ENCODE measurements at regions not wholly inside any gene's neighbourhood (a gene's known extent, or its start where the extent isn't known, plus 50 kb on each side); places are given as distances from the start of the nearest gene placed in this dataset.

- WGBS (ENCODE audit: insufficient coverage) = 83% methylated on average over 2 of the region's 4 CpGs
- no peaks in the 10 kb centered on the region for H3K4me1 ChIP-seq (ENCODE audit: control insufficient read depth, insufficient read depth, low read length)
- no peaks in the 10 kb centered on the region for H3K27me3 ChIP-seq (ENCODE audit: control insufficient read depth, insufficient read depth, low read length)
- no peak overlapping the region for H3K4me3 ChIP-seq (ENCODE audit: low read depth, low read length)
- no peaks in the 10 kb centered on the region for H3K36me3 ChIP-seq (ENCODE audit: control insufficient read depth, insufficient read depth, low read length)
- DNase-seq (ENCODE audit: low read depth in 4 of 6, low spot score in 6 of 6) = no peak
- H3K27ac ChIP-seq (ENCODE audit: low read depth, low read length) = no peak overlapping the region
- no peaks in the 10 kb centered on the region for H3K9me3 ChIP-seq (ENCODE audit: control insufficient read depth, insufficient read depth, low read length)
These were observed 98.5 kb upstream of the FHIT start for GRCh38 chr3:61349717-61350116.

- Histone ChIP-seq H3K36me3 (ENCODE audit: control insufficient read depth, insufficient read depth, low read length) (no peaks in the 10 kb centered on the region), H3K4me1 (ENCODE audit: control insufficient read depth, insufficient read depth, low read length) (no peaks in the 10 kb centered on the region), H3K4me3 (ENCODE audit: low read depth, low read length) (no peak overlapping the region), H3K27me3 (ENCODE audit: control insufficient read depth, insufficient read depth, low read length) (no peaks in the 10 kb centered on the region), H3K27ac (ENCODE audit: low read depth, low read length) (no peak overlapping the region), H3K9me3 (ENCODE audit: control insufficient read depth, insufficient read depth, low read length) (no peaks in the 10 kb centered on the region)
- DNase-seq (ENCODE audit: low read depth in 4 of 6, low spot score in 6 of 6) = no peak
- WGBS (ENCODE audit: insufficient coverage) = 96% methylated on average over 4 of the region's 6 CpGs
These were observed 99.6 kb upstream of the FHIT start for GRCh38 chr3:61350782-61351309.

GRCh38 chr3:61352306-61352705, 101.1 kb upstream of the FHIT start:
- no peaks in the 10 kb centered on the region for H3K9me3 ChIP-seq (ENCODE audit: control insufficient read depth, insufficient read depth, low read length)
- no peaks in the 10 kb centered on the region for H3K27me3 ChIP-seq (ENCODE audit: control insufficient read depth, insufficient read depth, low read length)
- H3K36me3 ChIP-seq (ENCODE audit: control insufficient read depth, insufficient read depth, low read length) = no peaks in the 10 kb centered on the region
- no peak overlapping the region for H3K4me3 ChIP-seq (ENCODE audit: low read depth, low read length)
- WGBS (ENCODE audit: insufficient coverage) = no CpG with 5 or more reads among the region's 1 CpG
- H3K27ac ChIP-seq (ENCODE audit: low read depth, low read length) = no peak overlapping the region
- DNase-seq (ENCODE audit: low read depth in 4 of 6, low spot score in 6 of 6) = peak in 1 of 6 donors; percentile 68
- H3K4me1 ChIP-seq (ENCODE audit: control insufficient read depth, insufficient read depth, low read length) = peaks cover 4% of the 10 kb centered on the region

GRCh38 chr3:61353382-61353781, 102.1 kb upstream of the FHIT start:
- WGBS (ENCODE audit: insufficient coverage) = 50% methylated on average over 1 of the region's 1 CpG
- H3K4me3 ChIP-seq (ENCODE audit: low read depth, low read length) = no peak overlapping the region
- H3K4me1 ChIP-seq (ENCODE audit: control insufficient read depth, insufficient read depth, low read length) = peaks cover 4% of the 10 kb centered on the region
- H3K36me3 ChIP-seq (ENCODE audit: control insufficient read depth, insufficient read depth, low read length) = no peaks in the 10 kb centered on the region
- H3K27ac ChIP-seq (ENCODE audit: low read depth, low read length) = no peak overlapping the region
- peak in 1 of 6 donors; percentile 53 for DNase-seq (ENCODE audit: low read depth in 4 of 6, low spot score in 6 of 6)
- H3K9me3 ChIP-seq (ENCODE audit: control insufficient read depth, insufficient read depth, low read length) = no peaks in the 10 kb centered on the region
- H3K27me3 ChIP-seq (ENCODE audit: control insufficient read depth, insufficient read depth, low read length) = no peaks in the 10 kb centered on the region

- WGBS (ENCODE audit: insufficient coverage) = no CpG with 5 or more reads among the region's 5 CpGs
- no peaks in the 10 kb centered on the region for H3K9me3 ChIP-seq (ENCODE audit: control insufficient read depth, insufficient read depth, low read length)
These were observed 103.4 kb upstream of the FHIT start for GRCh38 chr3:61354604-61355003.

GRCh38 chr3:61356685-61357084, 105.4 kb upstream of the FHIT start:
- H3K27ac ChIP-seq (ENCODE audit: low read depth, low read length) = no peak overlapping the region
- WGBS (ENCODE audit: insufficient coverage) = no CpG with 5 or more reads among the region's 1 CpG
- H3K27me3 ChIP-seq (ENCODE audit: control insufficient read depth, insufficient read depth, low read length) = no peaks in the 10 kb centered on the region
- no peaks in the 10 kb centered on the region for H3K36me3 ChIP-seq (ENCODE audit: control insufficient read depth, insufficient read depth, low read length)
- H3K9me3 ChIP-seq (ENCODE audit: control insufficient read depth, insufficient read depth, low read length) = no peaks in the 10 kb centered on the region
- no peak overlapping the region for H3K4me3 ChIP-seq (ENCODE audit: low read depth, low read length)
- DNase-seq (ENCODE audit: low read depth in 4 of 6, low spot score in 6 of 6) = peak in 1 of 6 donors; percentile 40
- peaks cover 4% of the 10 kb centered on the region for H3K4me1 ChIP-seq (ENCODE audit: control insufficient read depth, insufficient read depth, low read length)

More at GRCh38 chr3:61354604-61355003, 103.4 kb upstream of the FHIT start:
- no peak for DNase-seq (ENCODE audit: low read depth in 4 of 6, low spot score in 6 of 6)
- Histone ChIP-seq H3K4me3 (ENCODE audit: low read depth, low read length) (no peak overlapping the region), H3K27ac (ENCODE audit: low read depth, low read length) (no peak overlapping the region), H3K27me3 (ENCODE audit: control insufficient read depth, insufficient read depth, low read length) (no peaks in the 10 kb centered on the region), H3K4me1 (ENCODE audit: control insufficient read depth, insufficient read depth, low read length) (peaks cover 4% of the 10 kb centered on the region), H3K36me3 (ENCODE audit: control insufficient read depth, insufficient read depth, low read length) (no peaks in the 10 kb centered on the region)

GRCh38 chr3:61357902-61358301, 106.7 kb upstream of the FHIT start:
- peaks cover 4% of the 10 kb centered on the region for H3K4me1 ChIP-seq (ENCODE audit: control insufficient read depth, insufficient read depth, low read length)
- no CpG with 5 or more reads among the region's 1 CpG for WGBS (ENCODE audit: insufficient coverage)
- DNase-seq (ENCODE audit: low read depth in 4 of 6, low spot score in 6 of 6) = no peak
- no peaks in the 10 kb centered on the region for H3K9me3 ChIP-seq (ENCODE audit: control insufficient read depth, insufficient read depth, low read length)
- H3K36me3 ChIP-seq (ENCODE audit: control insufficient read depth, insufficient read depth, low read length) = no peaks in the 10 kb centered on the region
- H3K27ac ChIP-seq (ENCODE audit: low read depth, low read length) = no peak overlapping the region
- H3K27me3 ChIP-seq (ENCODE audit: control insufficient read depth, insufficient read depth, low read length) = no peaks in the 10 kb centered on the region
- H3K4me3 ChIP-seq (ENCODE audit: low read depth, low read length) = no peak overlapping the region

- no peak overlapping the region for H3K27ac ChIP-seq (ENCODE audit: low read depth, low read length)
- no peaks in the 10 kb centered on the region for H3K27me3 ChIP-seq (ENCODE audit: control insufficient read depth, insufficient read depth, low read length)
- H3K36me3 ChIP-seq (ENCODE audit: control insufficient read depth, insufficient read depth, low read length) = no peaks in the 10 kb centered on the region
- WGBS (ENCODE audit: insufficient coverage) = 26% methylated on average over 2 of the region's 2 CpGs
- H3K9me3 ChIP-seq (ENCODE audit: control insufficient read depth, insufficient read depth, low read length) = no peaks in the 10 kb centered on the region
- no peak overlapping the region for H3K4me3 ChIP-seq (ENCODE audit: low read depth, low read length)
- DNase-seq (ENCODE audit: low read depth in 4 of 6, low spot score in 6 of 6) = peak in 5 of 6 donors; percentile 26 to 79 (median 46)
- H3K4me1 ChIP-seq (ENCODE audit: control insufficient read depth, insufficient read depth, low read length) = peaks cover 4% of the 10 kb centered on the region
These were observed 107.1 kb upstream of the FHIT start for GRCh38 chr3:61358364-61358763.

GRCh38 chr3:61360297-61360965, 109.2 kb upstream of the FHIT start:
- no peaks in the 10 kb centered on the region for H3K27me3 ChIP-seq (ENCODE audit: control insufficient read depth, insufficient read depth, low read length)
- peak in 2 of 6 donors; percentile 47 to 63 for DNase-seq (ENCODE audit: low read depth in 4 of 6, low spot score in 6 of 6)
- no CpG with 5 or more reads among the region's 3 CpGs for WGBS (ENCODE audit: insufficient coverage)
- no peak overlapping the region for H3K4me3 ChIP-seq (ENCODE audit: low read depth, low read length)
- no peak overlapping the region for H3K27ac ChIP-seq (ENCODE audit: low read depth, low read length)
- H3K9me3 ChIP-seq (ENCODE audit: control insufficient read depth, insufficient read depth, low read length) = no peaks in the 10 kb centered on the region
- no peaks in the 10 kb centered on the region for H3K36me3 ChIP-seq (ENCODE audit: control insufficient read depth, insufficient read depth, low read length)
- H3K4me1 ChIP-seq (ENCODE audit: control insufficient read depth, insufficient read depth, low read length) = peaks cover 4% of the 10 kb centered on the region

GRCh38 chr3:61369678-61370077, 118.4 kb upstream of the FHIT start:
- Histone ChIP-seq H3K27ac (ENCODE audit: low read depth, low read length) (no peak overlapping the region), H3K4me1 (ENCODE audit: control insufficient read depth, insufficient read depth, low read length) (no peaks in the 10 kb centered on the region), H3K36me3 (ENCODE audit: control insufficient read depth, insufficient read depth, low read length) (no peaks in the 10 kb centered on the region), H3K27me3 (ENCODE audit: control insufficient read depth, insufficient read depth, low read length) (no peaks in the 10 kb centered on the region), H3K4me3 (ENCODE audit: low read depth, low read length) (no peak overlapping the region), H3K9me3 (ENCODE audit: control insufficient read depth, insufficient read depth, low read length) (no peaks in the 10 kb centered on the region)
- 70% methylated on average over 2 of the region's 2 CpGs for WGBS (ENCODE audit: insufficient coverage)
- DNase-seq (ENCODE audit: low read depth in 4 of 6, low spot score in 6 of 6) = no peak
